Left kidney (tissue), 1 donor: ENCODE measurements at regions not wholly inside any gene's neighbourhood (a gene's known extent, or its start where the extent isn't known, plus 50 kb on each side); places are given as distances from the start of the nearest gene placed in this dataset.
A peak's percentile ranks its signal among the peaks of the same experiment; 100 is the strongest.
"Not testable (repeated sequence)": the region's sequence is repeated elsewhere in the genome, so short reads cannot be mapped to it uniquely, and the experiment has no call there.

Experiments
- DNase-seq: peaks from one replicate; pipeline ENCODE4 v3.0.0-alpha.2; 2013

DNA sequence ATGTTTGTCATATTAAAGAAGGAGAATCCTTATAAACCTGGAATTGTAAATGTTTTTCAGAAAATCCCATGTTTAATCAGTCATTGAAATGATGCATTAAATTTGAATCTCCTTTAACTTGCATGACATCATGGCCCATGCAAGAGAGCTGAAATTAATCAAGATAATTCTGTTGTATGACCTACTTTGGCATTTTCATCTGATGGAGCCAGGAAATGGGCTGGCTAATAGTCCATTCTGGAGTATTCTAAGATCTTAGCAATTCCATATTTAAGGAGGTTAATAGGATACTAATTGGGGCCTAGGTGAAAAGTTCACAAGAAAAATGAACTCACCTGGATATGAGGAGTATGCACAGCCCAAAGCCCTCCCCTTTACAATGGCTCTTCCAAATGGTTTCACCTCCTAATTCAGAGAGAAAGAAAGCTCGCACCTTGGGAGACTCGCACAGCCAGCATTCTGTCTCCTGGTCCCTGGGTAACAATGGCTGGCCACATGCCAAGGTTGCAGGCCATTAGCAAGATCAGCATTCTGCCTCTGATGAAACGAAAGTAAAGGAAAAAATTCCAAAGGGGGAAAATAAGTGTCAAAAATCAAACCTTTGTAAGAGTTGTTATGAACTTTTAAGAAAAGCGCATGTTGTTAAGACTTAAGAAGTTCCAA, 786.4 kb downstream of the MCTP2 start:
- DNase-seq, result peak; percentile 46

GRCh38 chr15:95018888-95019545, 787.7 kb downstream of the MCTP2 start:
- no peak for DNase-seq

- DNase-seq, result no peak
Observed at GRCh38 chr15:95019907-95020306, 788.5 kb downstream of the MCTP2 start.

DNA sequence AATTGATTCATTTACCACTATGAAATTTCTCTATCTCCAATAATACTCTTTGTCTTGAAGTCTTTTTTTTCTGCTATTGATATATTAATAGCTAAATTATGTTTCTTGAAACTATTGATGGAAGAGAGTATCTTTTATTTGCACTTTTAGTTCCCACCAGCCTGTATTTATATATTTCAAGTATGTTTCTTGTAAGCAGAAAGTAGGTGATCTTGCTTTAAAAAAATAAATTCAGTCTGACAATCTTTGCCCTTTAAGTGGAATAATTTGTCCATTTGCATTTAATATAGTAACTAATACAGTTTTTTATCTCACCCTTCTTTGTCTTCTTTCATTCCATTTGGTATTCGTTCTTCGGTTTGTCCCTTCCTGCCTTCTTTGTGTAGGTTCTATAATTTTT, 790.5 kb downstream of the MCTP2 start:
- DNase-seq, result no peak

DNA sequence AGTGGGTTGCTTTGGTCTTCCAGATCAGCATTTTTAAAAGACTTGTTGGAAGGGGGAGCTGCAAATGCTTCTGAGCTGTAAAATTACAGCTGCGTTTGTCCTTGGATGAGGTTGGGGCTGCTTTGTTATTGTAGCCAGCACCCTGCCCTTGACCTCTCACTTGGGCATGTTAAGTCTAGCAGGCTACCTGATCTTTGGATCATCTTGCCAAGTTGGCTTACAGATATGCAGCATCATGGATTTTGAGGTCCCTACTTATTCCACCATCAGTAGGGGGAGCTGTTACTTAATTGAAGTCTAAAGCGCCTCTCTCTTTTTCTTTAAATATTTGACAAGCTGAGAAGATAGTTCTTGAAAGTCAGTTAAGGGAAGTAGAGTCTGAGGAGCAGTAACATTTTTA, 793.0 kb downstream of the MCTP2 start:
- DNase-seq, result peak; percentile 57

DNA sequence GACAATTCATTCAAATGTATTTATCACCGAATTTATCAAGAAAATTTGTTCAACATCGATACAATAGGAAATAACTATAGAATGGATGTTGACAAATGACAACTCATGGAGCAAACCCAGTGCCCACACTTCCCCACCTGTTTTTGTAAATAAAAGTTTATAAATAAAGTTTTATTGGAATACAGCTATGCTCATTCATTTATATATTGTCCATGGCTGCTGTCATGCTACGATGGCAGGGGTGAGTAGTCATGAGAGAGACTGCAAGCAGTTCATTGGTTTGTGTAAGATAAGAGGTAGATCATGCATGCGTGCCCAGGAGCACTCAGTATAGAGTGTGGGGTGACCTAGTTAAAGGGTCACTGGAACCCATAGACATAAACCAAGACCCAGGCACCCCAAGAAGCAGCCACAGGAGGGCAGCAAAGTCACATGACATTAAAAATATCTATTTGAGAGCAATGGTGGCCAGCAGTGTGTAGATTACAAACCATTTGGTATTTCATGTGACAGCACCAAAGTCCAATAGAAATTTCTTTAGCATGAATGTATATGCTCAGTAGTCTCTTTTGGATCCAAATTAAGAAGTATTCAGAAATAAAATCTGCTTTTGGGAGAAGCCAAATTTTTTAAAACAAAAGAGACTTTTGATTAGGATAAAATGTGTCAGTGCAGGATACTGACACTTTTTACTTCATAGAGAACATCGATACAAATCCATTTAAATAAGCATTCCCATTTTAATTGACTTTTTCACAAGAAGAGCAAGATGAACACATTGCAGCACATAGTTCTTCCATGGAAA, 794.8 kb downstream of the MCTP2 start:
- DNase-seq, result peak; percentile 68

GRCh38 chr15:95027981-95028380, 796.6 kb downstream of the MCTP2 start:
- no peak for DNase-seq

DNA sequence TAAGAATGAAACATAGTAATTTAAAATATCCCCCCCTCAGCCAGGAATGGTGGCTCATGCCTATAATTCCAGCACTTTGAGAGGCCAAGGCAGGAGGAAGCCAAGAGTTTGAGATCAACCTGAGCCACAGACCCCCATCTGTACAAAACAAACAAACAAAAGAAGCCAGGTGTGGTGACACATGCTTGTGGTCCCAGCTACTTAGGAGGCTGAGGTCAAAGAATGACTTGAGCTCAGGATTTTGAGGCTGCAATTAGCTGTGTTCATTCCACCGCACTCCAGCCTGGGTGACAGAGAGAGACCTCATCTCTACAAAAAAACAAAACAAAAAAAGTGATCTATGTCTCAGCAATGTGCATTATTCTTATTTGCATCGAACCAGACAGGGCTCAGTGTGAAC, 800.8 kb downstream of the MCTP2 start:
- no peak for DNase-seq

- DNase-seq, result no peak
Observed at GRCh38 chr15:95035106-95035505, 803.7 kb downstream of the MCTP2 start.

- DNase-seq, result no peak
Observed at GRCh38 chr15:95041297-95041696, 809.9 kb downstream of the MCTP2 start.

DNA sequence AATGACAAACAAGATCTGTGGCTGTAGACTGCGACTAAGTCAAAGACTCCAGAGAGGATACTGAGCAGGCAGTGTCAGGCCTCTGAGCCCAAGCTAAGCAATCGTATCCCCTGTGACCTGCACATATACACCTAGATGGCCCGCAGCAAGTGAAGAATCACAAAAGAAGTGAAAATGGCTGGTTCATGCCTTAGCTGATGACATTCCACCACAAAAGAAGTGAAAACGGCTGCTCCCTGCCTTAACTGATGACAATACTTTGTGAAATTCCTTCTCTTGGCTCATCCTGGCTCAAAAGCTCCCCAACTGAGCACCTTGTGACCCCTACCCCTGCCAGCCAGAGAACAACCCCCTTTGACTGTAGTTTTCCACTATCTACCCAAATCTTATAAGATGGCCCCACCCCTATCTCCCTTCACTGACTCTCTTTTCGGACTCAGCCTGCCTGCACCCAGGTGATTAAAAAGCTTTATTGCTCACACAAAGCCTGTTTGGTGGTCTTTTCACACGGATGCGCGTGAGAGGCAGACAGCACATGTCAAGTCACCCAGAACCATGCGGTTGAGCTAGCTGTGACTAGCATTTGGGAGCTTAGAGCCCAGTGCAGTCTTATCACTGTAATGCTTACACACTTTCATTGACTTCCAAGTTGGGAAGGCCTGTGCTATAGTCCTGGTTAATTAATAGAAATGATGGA, 812.0 kb downstream of the MCTP2 start:
- not testable (repeated sequence) for DNase-seq

GRCh38 chr15:95043933-95044313, 812.6 kb downstream of the MCTP2 start:
- no peak for DNase-seq

DNA sequence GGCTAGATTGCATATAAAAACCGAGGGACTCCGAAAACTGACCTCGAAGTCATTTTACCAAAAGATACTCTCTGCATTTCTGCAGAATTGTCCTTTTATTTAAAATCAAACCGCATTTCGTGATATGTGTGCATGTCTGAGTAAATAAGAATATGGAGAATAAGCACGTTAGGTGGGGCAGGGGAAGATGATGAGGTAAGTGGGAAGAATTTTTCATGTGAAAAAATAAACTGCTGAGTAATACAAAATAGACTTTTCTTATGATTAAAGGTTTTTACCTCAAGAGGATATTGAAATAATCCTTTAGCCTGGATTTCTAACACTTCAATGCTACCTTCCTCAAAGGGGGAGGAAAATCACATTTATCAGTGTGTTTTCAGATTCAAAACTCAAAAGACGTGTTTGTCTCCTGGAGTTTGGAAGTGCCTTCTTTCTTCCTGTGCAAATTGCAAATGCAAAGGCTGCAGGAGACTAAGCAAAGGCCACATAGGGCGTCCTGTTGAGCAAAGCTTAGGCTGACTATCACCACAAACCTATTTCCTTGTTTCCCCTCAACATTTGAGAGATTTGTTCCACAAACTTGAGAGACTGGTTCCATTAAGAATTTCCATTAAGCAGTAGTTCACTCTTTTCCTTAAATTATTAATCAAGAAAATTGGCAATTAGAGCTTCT, 813.5 kb downstream of the MCTP2 start:
- DNase-seq, result no peak

DNA sequence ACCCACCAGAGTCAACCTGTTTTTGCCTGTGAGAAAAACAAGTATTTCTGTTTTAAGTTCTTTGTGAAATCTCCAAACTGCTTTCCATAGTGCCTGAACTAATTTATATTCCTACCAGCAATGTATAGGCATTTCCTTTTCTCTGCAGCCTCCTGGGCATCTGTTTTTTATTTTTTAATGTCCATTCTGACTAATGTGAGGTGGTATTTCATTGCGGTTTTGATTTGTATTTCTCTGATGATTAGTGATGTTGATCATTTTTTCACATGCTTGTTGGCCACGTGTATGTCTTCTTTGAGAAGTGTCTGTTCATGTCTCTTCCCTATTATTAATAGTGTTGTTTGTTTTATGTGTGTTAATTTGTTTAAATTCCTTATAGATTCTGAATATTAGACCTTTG, 820.5 kb downstream of the MCTP2 start:
- no peak for DNase-seq

DNA sequence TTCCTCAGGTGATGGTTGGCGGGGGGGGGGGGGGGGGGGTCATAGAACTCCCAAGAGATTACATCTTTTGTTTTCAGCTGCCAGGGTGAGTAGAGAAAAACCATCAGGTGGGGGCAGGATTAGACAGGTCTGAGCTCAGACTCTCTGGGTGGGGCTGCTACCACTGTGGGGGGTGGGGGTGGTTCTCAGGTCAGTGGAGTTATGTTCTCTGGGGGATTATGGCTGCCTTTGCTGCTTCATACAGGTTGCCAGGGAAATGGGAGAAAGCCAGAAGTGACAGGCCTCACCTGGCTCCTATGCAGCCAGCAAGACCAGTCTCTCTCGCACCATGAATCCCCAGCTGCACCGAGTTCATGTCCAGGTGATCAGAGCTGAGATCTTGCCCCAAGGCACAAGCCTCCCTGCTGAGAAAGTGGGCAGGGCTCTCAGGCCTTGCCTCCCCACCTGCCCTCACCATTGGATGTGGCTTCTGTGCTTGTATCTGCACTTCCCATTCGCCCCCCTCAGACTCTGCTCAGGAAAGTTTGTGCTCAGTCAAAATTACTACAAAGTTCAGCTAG, 828.1 kb downstream of the MCTP2 start:
- no peak for DNase-seq

DNA sequence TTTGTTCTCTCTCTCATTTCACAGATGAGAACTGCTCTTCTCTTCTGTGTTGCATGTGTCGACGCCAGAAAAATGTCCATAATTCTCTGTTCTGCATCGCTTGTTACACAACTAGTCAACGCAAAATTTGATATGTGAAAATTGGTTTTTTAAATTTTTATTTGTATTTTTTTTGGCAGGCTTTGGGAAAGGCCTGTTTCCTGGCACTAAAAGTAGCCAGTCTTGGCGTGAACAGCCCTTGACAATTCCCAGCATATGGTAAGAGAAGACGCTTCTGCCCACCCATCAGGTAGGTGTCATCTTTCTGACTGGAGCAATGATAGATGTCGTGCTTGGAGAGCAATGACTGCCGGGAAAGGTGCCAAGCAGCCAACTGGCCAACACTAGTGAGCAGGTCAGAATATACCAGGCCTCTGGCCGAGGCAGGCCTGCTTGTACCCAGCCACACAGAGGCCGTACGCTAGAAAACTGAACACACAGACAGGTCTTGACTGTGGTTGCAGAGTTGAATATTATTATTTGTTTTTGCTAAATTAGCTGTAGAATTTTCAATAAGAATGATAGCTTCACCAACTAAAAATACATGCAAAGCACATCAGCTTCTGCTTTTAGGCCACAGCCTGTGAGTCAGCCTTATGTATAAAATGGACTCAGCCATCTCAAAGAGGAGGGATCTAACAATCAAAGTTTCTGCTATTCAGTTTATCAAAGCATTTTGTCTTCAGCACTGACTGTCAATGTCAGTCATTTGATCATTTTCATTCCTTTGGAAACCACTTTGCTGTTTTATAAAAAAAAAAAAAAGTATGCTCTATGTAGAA, 837.5 kb downstream of the MCTP2 start:
- DNase-seq, result no peak

DNA sequence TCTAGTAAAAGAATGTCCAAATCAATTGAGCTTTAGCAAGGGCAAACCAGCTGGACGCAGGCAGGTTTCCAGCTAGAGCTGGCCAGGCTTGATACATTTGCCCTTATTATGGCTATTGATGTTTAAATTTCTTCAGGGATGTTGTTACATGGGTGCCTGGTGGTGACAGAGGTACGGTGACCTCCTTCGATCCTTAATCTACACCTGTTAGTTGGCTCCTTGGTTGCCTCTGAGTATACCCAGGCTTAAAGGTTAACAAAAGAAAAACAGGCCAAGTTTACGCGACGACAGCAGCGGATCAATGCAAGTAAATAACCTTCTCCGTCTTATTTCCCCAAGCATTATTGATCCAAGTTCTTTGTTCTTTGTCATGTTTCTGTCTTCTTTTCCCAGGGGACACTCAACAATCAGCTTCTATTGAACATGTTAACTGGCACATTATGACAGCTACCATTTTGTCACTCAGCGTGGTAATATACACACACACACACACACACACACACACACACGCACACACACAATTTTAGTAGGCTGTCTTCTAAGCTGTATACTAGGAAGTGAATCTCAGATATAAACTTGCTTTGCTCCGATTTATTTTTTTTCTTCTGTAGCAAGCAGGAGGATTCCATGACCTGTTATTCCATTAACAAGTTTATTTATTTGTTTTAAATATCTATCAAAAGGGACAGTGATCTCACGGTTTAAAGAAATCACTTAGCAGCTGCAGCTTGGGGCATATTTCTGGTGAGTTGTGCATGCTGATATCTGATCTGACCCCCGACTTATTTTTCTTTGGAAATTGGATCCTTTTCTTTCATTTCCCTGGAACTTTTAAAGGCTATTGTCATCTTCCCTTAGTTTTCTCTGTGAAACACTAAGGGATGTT, 844.7 kb downstream of the MCTP2 start:
- no peak for DNase-seq

- no peak for DNase-seq
Observed at GRCh38 chr15:95076678-95076990, 845.3 kb downstream of the MCTP2 start.

DNA sequence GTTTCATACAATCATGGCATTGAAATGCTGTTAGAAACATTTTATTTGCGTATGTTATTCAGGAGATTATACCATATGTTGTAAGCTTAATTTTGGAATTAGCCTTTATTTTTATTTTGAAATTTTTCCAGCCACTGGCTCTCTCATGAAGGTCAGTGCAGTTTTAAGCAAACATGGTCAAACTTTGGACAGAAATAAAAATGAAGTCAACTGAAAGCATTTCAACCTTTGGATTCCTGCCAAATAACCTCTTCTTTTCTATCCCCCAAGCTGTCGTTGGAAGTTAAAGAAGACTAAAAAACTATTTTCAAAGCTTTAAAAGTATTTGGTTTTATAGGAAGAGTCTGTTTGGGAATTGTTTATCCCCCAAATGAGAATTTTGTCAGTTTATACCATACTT, 846.6 kb downstream of the MCTP2 start:
- no peak for DNase-seq

GRCh38 chr15:95080228-95080627, 848.9 kb downstream of the MCTP2 start:
- DNase-seq, result not testable (repeated sequence)
